Mononuclear cell (primary cell): ENCODE measurements at regions not wholly inside any gene's neighbourhood (a gene's known extent, or its start where the extent isn't known, plus 50 kb on each side); places are given as distances from the start of the nearest gene placed in this dataset.

Experiments
- H3K27me3 ChIP-seq: 2 replicates; pipeline ENCODE4 v1.6.0; 2011; ENCODE audit warnings: low read length, control low read depth; ENCODE audit not compliant: insufficient read depth
- H3K4me1 ChIP-seq: 2 replicates; pipeline ENCODE4 v1.5.1; 2011; ENCODE audit warnings: mild to moderate bottlenecking, low read length, control low read depth; ENCODE audit not compliant: insufficient read depth
- H3K4me3 ChIP-seq: 2 replicates; pipeline ENCODE4 v1.5.1; 2011; ENCODE audit warnings: mild to moderate bottlenecking, low read length, moderate library complexity
- H3K9me3 ChIP-seq: 2 replicates; pipeline ENCODE4 v1.5.1; 2011; ENCODE audit warnings: low read depth, mild to moderate bottlenecking, control low read depth, low read length

DNA sequence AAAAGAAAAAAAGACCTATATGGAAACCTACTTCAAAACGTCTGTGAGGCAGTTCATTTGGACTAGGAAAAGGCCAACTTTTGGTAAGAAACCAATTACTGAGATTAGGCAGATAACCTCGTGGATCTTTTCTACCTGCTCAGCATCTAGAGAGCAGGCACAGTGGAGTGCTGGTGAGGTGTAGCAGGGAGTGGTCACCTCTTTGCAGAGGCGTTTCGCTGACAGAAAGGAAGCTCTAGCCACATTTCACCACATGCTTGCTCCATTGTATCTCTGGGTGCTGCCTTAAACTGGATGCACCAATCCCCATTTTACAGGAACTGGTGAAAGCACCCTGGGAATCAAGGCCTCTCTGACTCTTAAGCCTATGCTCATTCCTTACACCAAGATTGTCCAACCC, 360.5 kb downstream of the LIG4 start:
- H3K4me1 ChIP-seq: no peaks in the 10 kb centered on the region
- H3K4me3 ChIP-seq: no peak overlapping the region
- no peaks in the 10 kb centered on the region for H3K27me3 ChIP-seq
- H3K9me3 ChIP-seq: no peaks in the 10 kb centered on the region

DNA sequence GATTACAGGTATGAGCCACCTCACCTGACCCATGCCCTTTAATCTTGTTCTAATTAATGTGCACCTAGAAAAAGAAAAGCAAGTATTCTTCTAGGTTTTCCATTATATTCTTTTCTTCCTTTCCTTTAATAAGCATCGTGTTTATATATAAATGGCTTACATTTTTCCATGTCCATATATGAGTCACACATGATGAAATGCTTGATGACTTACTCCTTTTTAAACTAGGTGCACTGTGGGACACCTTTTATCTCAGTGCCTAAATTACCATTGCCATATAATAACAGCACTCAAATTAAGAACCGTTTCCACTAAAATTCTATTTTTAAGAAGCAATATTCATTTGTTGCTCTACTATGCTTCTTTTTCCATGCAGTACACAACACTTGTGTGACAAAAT, 363.3 kb downstream of the LIG4 start:
- no peaks in the 10 kb centered on the region for H3K4me1 ChIP-seq

DNA sequence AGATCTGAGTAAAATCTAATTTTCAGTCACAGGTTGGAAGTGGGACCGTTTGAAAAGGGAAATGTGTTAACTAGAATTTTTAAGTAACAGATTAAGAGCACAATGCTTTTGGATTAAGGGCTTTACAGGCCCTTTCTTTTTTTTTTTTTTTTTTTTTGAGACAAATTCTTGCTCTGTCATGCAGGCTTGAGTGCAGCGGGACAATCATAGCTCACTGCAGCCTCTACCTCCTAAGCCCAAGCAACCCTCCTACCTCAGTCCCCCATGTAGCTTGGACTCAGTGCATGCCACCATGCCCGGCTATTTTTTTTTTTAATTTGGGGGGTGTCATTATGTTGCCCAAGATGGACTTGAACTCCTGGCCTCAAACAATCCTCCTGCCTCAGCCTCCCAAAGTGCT, 363.7 kb downstream of the LIG4 start:
- H3K27me3 ChIP-seq: no peaks in the 10 kb centered on the region
- H3K4me3 ChIP-seq: no peak overlapping the region

More for the DNA sequence above, 363.3 kb downstream of the LIG4 start:
- Histone ChIP-seq H3K27me3 (no peaks in the 10 kb centered on the region), H3K9me3 (no peaks in the 10 kb centered on the region), H3K4me3 (no peak overlapping the region)

DNA sequence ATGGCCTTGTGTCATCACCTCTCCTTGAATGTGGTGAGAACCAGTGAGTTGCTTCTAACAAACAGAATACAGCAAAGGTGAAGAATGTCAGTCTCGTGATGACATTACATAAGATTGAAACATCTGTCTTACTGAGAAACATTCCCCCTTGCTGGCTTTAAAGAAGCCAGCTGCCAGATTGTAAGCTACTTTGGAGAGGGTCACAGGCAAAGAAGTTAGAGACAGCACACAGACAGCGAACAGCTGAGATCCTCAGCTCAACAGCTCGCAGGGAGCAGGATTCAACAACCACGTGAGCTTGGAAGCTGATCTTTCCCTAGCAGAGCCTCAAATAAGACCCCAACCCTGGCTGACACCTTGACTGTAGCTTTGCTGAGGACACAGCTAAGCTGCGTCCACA, 367.9 kb downstream of the LIG4 start:
- H3K4me1 ChIP-seq: no peaks in the 10 kb centered on the region
- no peaks in the 10 kb centered on the region for H3K9me3 ChIP-seq
- H3K4me3 ChIP-seq: no peak overlapping the region
- no peaks in the 10 kb centered on the region for H3K27me3 ChIP-seq

More for the DNA sequence above, 363.7 kb downstream of the LIG4 start:
- Histone ChIP-seq H3K9me3 (no peaks in the 10 kb centered on the region), H3K4me1 (no peaks in the 10 kb centered on the region)

GRCh38 chr13:107846642-107847041, 368.7 kb downstream of the LIG4 start:
- no peaks in the 10 kb centered on the region for H3K4me1 ChIP-seq
- H3K9me3 ChIP-seq: no peaks in the 10 kb centered on the region
- no peaks in the 10 kb centered on the region for H3K27me3 ChIP-seq
- no peak overlapping the region for H3K4me3 ChIP-seq

GRCh38 chr13:107845911-107846310, 369.4 kb downstream of the LIG4 start:
- Histone ChIP-seq H3K4me1 (no peaks in the 10 kb centered on the region), H3K27me3 (no peaks in the 10 kb centered on the region), H3K9me3 (no peaks in the 10 kb centered on the region), H3K4me3 (no peak overlapping the region)

GRCh38 chr13:107843681-107844080, 371.7 kb downstream of the LIG4 start:
- H3K27me3 ChIP-seq: no peaks in the 10 kb centered on the region

GRCh38 chr13:107843281-107843680, 372.1 kb downstream of the LIG4 start:
- H3K4me3 ChIP-seq: no peak overlapping the region
- H3K27me3 ChIP-seq: no peaks in the 10 kb centered on the region
- H3K4me1 ChIP-seq: no peaks in the 10 kb centered on the region
- H3K9me3 ChIP-seq: no peaks in the 10 kb centered on the region

More at GRCh38 chr13:107843681-107844080, 371.7 kb downstream of the LIG4 start:
- Histone ChIP-seq H3K9me3 (no peaks in the 10 kb centered on the region), H3K4me1 (no peaks in the 10 kb centered on the region), H3K4me3 (no peak overlapping the region)

DNA sequence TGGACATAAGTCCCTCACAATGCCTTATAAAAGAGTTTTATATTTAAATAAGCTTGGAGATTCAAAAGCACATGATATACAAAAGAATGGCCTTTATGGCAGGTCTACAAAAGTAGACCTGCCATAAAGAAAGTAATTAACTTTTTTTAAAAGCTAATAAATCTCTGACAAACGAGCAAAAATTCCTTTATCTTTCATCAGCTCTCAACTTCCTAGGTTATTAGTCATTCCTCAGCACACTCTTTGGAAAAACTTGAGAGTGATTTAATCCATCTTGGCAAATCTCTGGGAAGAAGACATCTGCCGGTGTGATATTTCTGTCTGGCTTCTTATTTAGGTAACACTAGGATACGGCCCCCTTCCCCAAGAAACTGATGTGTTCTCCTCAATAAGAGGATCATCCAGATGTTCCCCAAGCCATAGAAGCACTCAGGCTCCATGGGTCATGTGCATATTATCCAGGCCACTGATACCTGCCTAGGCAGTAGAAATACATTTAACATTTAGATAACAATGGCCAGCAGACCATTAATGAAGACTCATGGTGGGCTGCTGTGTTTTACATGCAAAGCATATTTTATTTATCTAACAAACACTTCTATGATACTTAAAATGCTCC, 372.7 kb downstream of the LIG4 start:
- H3K4me3 ChIP-seq: no peak overlapping the region
- H3K4me1 ChIP-seq: no peaks in the 10 kb centered on the region
- no peaks in the 10 kb centered on the region for H3K9me3 ChIP-seq
- no peaks in the 10 kb centered on the region for H3K27me3 ChIP-seq

DNA sequence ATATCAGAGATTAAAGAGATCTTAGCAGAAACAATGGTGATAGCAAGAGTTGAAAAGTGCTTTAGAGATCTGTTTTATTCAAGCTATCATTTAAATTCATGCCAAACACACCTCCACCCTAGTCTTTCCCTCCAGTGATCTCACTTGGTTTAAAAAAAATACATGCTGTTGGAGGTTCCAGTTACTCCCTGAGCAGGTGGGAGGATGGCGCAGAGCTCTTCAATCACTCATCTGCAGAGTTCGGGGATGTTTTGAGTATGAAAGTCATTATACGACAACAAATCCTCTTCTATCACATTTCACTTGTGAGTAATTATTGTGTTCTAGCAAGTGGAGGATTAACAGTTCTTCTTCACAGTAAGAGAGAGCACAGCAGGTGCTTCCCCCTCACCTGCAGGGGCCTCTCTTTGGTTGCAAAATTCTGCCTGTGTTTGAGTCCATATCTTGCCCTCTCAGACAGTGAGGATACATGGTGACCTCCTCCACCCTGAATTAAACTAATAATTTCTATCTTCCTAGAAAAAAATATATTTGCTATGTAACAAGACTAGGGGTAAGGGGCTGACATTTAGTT, 376.7 kb downstream of the LIG4 start:
- no peaks in the 10 kb centered on the region for H3K4me1 ChIP-seq

GRCh38 chr13:107836685-107837084, 378.7 kb downstream of the LIG4 start:
- Histone ChIP-seq H3K4me1 (no peaks in the 10 kb centered on the region), H3K27me3 (no peaks in the 10 kb centered on the region), H3K4me3 (no peak overlapping the region), H3K9me3 (no peaks in the 10 kb centered on the region)

More for the DNA sequence above, 376.7 kb downstream of the LIG4 start:
- H3K4me3 ChIP-seq: no peak overlapping the region
- no peaks in the 10 kb centered on the region for H3K9me3 ChIP-seq
- H3K27me3 ChIP-seq: no peaks in the 10 kb centered on the region

- Histone ChIP-seq H3K27me3 (no peaks in the 10 kb centered on the region), H3K4me1 (no peaks in the 10 kb centered on the region), H3K9me3 (no peaks in the 10 kb centered on the region), H3K4me3 (no peak overlapping the region)
These were observed 379.9 kb downstream of the LIG4 start for GRCh38 chr13:107835339-107836018.

- Histone ChIP-seq H3K4me3 (no peak overlapping the region), H3K27me3 (no peaks in the 10 kb centered on the region), H3K9me3 (no peaks in the 10 kb centered on the region), H3K4me1 (no peaks in the 10 kb centered on the region)
These were observed 380.6 kb downstream of the LIG4 start for GRCh38 chr13:107834717-107835116.

GRCh38 chr13:107834281-107834680, 381.1 kb downstream of the LIG4 start:
- no peaks in the 10 kb centered on the region for H3K27me3 ChIP-seq
- no peaks in the 10 kb centered on the region for H3K9me3 ChIP-seq
- no peaks in the 10 kb centered on the region for H3K4me1 ChIP-seq
- no peak overlapping the region for H3K4me3 ChIP-seq

DNA sequence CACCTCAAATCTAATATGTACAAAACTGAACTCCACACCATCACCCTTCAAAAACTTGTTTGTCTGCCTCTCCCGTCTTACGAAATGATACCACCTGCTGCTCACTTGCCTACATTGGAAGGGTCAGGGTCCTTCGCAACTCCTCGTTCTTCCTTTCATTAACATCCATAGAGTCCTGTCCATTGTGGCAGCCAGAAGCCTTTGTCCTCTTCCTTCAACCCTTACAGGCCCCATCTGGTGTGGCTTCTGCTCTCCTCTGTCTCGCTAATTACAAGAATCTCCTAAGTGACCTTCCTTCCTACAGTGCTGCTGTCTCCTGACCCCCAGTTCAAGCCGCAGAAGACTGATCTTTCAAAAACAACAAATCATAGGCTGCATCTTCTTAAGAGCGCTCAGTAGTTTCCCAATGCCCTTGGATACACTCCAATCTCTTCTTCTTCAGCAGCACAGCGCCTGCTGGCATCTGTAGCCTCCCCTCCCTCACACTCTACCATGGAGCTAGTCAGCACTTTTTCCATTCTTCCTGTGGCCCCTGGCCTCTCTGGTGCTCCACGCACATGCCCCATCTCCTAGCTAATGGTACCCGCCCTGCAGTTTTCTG, 382.7 kb downstream of the LIG4 start:
- no peaks in the 10 kb centered on the region for H3K9me3 ChIP-seq
- H3K4me3 ChIP-seq: no peak overlapping the region
- H3K4me1 ChIP-seq: no peaks in the 10 kb centered on the region
- no peaks in the 10 kb centered on the region for H3K27me3 ChIP-seq
